ENCODE measurements at regions not wholly inside any gene's neighbourhood (a gene's known extent, or its start where the extent isn't known, plus 50 kb on each side); places are given as distances from the start of the nearest gene placed in this dataset.

DNA sequence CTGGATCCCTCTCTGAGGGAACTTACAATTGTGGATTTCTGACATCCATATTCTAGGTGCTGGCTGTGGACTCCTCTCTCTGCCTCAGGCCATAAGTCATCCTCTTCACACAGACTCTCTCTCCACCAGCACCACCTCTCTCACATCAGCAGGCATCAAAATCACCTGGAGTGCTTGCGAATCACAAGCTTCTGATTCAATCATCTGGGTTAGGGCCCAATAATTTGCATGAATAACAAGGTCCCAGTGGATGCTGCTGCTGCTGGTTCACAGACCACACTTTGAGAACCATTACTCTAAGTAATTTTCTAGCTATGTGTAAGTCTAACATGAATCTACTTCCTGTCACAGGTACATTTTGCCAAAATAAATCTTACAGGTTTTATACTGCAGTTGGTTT, 214.9 kb downstream of the DSEL start (continued):
- TF ChIP-seq RNF2 (IDR thresholded peaks at IDR 0.05; ENCODE audit: borderline replicate concordance, low read depth, low read length, missing control alignments, poor library complexity, severe bottlenecking) = no peak

All from H1 (cell line).